ENCODE measurements at regions not wholly inside any gene's neighbourhood (a gene's known extent, or its start where the extent isn't known, plus 50 kb on each side); places are given as distances from the start of the nearest gene placed in this dataset.

- no peak for DNase-seq
Measured at GRCh38 chr5:158180407-158180806, 321.5 kb upstream of the CLINT1 start.

GRCh38 chr5:158179271-158179670 lies 320.3 kb upstream of the CLINT1 start:
- DNase-seq, result no peak

- DNase-seq, result no peak
Measured at GRCh38 chr5:158178535-158178934, 319.6 kb upstream of the CLINT1 start.

- DNase-seq, result no peak
Measured at GRCh38 chr5:158177146-158177545, 318.2 kb upstream of the CLINT1 start.

GRCh38 chr5:158175934-158176481 lies 317.1 kb upstream of the CLINT1 start:
- no peak for DNase-seq

GRCh38 chr5:158174918-158175851 lies 316.2 kb upstream of the CLINT1 start:
- DNase-seq, result no peak

GRCh38 chr5:158174026-158174425 lies 315.1 kb upstream of the CLINT1 start:
- DNase-seq, result no peak

GRCh38 chr5:158172005-158172404 lies 313.1 kb upstream of the CLINT1 start:
- no peak for DNase-seq

- no peak for DNase-seq
Measured at GRCh38 chr5:158170534-158170933, 311.6 kb upstream of the CLINT1 start.

- DNase-seq, result no peak
Measured at GRCh38 chr5:158170060-158170459, 311.1 kb upstream of the CLINT1 start.

- no peak for DNase-seq
Measured at GRCh38 chr5:158166424-158166823, 307.5 kb upstream of the CLINT1 start.

- DNase-seq, result no peak
Measured at GRCh38 chr5:158165647-158166046, 306.7 kb upstream of the CLINT1 start.

GRCh38 chr5:158164296-158165047 lies 305.5 kb upstream of the CLINT1 start:
- DNase-seq, result no peak

- DNase-seq, result no peak
Measured at GRCh38 chr5:158163451-158164295, 304.7 kb upstream of the CLINT1 start.

GRCh38 chr5:158162479-158163034 lies 303.6 kb upstream of the CLINT1 start:
- no peak for DNase-seq

- DNase-seq, result no peak
Measured at GRCh38 chr5:158162026-158162425, 303.1 kb upstream of the CLINT1 start.

GRCh38 chr5:158159621-158160020 lies 300.7 kb upstream of the CLINT1 start:
- no peak for DNase-seq

GRCh38 chr5:158155811-158156505 lies 297.0 kb upstream of the CLINT1 start:
- no peak for DNase-seq

- no peak for DNase-seq
Measured at GRCh38 chr5:158155067-158155466, 296.1 kb upstream of the CLINT1 start.

GRCh38 chr5:158154226-158155005 lies 295.5 kb upstream of the CLINT1 start:
- DNase-seq, result no peak

- no peak for DNase-seq
Measured at GRCh38 chr5:158153508-158153907, 294.6 kb upstream of the CLINT1 start.
